ENCODE measurements at regions not wholly inside any gene's neighbourhood (a gene's known extent, or its start where the extent isn't known, plus 50 kb on each side); places are given as distances from the start of the nearest gene placed in this dataset.
"Not testable (repeated sequence)": the region's sequence is repeated elsewhere in the genome, so short reads cannot be mapped to it uniquely, and the experiment has no call there.

GRCh38 chrX:20715176-20715575, 448.5 kb upstream of the RPS6KA3 start:
- no peak for DNase-seq (ENCODE audit: low read depth in 2 of 2)

GRCh38 chrX:20712811-20713210, 446.1 kb upstream of the RPS6KA3 start:
- no peak for DNase-seq (ENCODE audit: low read depth in 2 of 2)

GRCh38 chrX:20711366-20711765, 444.7 kb upstream of the RPS6KA3 start:
- DNase-seq (ENCODE audit: low read depth in 2 of 2) = no peak

- no peak for DNase-seq (ENCODE audit: low read depth in 2 of 2)
Measured at GRCh38 chrX:20693078-20693477, 426.4 kb upstream of the RPS6KA3 start.

DNA sequence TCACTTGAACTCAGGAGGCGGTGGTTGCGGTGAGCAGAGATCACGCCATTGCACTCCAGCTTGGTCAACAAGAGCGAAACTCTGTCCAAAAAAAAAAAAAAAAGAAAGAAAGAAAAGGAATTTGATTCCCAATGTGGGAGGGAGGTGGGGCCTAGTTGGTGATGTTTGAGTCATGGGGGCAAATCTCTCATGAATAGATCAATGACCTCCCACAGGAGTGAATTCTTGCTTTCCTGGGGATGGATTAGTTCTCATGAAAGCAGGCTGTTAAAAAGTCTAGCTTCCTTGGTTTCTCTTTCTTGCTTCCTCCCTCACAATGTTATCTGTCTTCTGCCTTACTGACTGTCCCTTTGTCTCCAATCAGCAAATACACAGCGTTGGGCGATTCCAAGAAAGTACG, 419.5 kb upstream of the RPS6KA3 start:
- DNase-seq (ENCODE audit: low read depth in 2 of 2) = no peak

DNA sequence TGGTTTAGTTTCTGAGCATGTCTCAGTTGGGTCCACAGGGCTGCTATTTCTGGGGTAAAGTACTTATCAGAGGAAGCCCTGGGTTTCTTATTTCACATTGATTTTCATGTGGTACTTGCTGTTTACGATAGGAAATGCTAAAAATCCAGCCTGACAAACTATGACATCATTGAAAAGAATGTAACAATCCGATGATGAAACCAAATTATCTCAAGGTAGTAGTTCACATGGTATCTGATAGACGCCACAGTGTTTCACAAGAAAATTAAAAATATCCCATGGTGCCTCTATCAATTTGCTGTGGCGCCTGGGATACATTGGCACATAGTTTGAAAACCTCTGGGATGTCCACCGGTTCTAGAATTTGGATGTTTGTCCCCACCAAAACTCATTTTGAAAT, 418.9 kb upstream of the RPS6KA3 start:
- DNase-seq (ENCODE audit: low read depth in 2 of 2) = no peak

GRCh38 chrX:20681683-20682082, 415.0 kb upstream of the RPS6KA3 start:
- DNase-seq (ENCODE audit: low read depth in 2 of 2) = no peak

DNA sequence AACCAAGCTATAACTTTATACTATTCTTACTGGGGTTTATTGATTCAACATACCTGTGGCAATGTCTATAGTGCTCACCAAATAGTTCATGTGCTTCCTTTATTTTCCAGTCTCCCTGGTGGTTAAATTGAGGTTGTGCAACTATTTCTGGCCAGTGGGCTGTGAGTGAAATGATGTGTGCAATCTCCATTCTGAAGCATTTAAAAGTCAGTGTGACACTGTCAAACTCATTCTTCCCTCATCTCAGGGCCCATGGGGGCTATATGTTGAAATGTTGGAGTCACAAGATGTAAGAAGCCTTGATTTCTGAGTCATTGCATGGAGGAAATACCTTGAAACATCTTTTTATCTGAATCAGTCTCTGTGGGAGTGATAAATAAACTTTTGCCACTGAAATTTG, 414.3 kb upstream of the RPS6KA3 start:
- no peak for DNase-seq (ENCODE audit: low read depth in 2 of 2)

DNA sequence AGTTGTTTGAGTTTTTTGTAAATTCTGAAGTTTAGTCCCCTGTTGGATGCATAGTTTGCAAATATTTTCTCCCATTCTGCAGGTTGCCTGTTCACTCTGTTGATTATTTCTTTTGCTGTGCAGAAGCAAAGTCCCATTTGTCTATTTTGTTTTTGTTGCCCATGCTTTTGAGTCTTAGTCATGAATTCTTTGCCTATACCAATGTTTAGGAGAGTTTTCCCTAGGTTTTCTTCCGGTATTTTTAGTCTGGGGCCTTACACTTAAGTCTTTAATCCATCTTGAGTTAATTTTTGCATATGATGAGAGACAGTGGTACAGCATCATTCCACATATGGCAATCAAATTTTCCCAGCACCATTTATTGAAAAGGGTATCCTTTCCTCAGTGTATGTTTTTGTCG, 405.8 kb upstream of the RPS6KA3 start:
- no peak for DNase-seq (ENCODE audit: low read depth in 2 of 2)

DNA sequence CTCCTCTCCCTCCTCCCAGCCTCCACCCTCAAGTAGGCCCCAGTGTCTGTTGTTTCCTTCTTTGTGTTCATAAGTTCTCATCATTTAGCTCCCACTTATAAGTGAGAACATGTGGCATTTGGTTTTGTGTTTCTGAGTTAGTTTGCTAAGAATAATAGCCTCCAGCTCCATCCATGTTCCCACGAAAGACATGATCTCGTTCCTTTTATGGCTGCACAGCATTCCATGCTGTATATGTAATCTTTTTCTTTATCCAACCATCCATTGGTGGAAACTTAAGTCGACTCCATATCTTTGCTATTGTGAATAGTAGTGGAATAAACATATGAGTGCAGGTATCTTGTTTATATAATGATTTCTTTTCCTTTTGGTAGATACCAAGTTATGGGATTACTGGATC, 405.0 kb upstream of the RPS6KA3 start:
- DNase-seq (ENCODE audit: low read depth in 2 of 2) = not testable (repeated sequence)

DNA sequence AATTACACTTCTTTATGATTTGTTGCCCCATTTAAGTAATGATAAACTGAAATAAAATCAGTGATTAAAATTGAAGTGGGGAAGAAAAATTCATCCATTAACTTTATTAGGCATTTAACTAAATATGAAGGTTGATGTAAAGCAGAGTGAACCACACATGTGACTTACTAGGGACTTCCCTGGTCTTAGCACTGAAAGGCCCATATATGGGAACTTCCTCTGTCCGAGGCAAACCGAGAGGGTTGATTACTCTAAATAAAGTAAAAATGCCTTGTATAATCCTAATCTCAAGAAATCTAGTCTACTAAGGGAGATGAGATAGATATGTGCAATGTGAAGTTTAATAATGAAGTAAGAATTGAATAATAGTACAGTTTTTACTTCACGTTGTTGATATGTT, 403.9 kb upstream of the RPS6KA3 start:
- no peak for DNase-seq (ENCODE audit: low read depth in 2 of 2)

- DNase-seq (ENCODE audit: low read depth in 2 of 2) = no peak
Measured at GRCh38 chrX:20668550-20668949, 401.8 kb upstream of the RPS6KA3 start.

GRCh38 chrX:20666331-20666730, 399.6 kb upstream of the RPS6KA3 start:
- DNase-seq (ENCODE audit: low read depth in 2 of 2) = no peak

- no peak for DNase-seq (ENCODE audit: low read depth in 2 of 2)
Measured at GRCh38 chrX:20665481-20665880, 398.8 kb upstream of the RPS6KA3 start.

GRCh38 chrX:20664774-20665173, 398.1 kb upstream of the RPS6KA3 start:
- no peak for DNase-seq (ENCODE audit: low read depth in 2 of 2)

DNA sequence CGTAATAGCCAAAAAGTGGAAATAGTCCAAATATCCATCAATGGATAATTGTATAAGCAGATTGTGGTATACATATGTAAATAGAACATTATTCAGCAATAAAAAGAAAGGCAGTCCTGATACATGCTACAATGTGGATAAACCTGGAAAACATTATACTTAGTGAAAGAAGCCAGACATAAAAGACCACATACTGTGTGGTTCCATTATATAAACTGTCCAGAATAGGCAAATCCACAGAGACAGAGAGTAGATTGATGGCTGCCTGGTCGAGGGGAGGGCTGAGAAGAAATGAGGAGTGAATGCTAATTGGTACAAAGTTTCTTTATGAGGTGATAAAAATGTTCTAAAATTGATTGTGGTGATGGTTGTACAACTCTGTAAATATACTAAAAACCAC, 397.4 kb upstream of the RPS6KA3 start:
- DNase-seq (ENCODE audit: low read depth in 2 of 2) = no peak

- DNase-seq (ENCODE audit: low read depth in 2 of 2) = no peak
Measured at GRCh38 chrX:20663336-20663735, 396.6 kb upstream of the RPS6KA3 start.

DNA sequence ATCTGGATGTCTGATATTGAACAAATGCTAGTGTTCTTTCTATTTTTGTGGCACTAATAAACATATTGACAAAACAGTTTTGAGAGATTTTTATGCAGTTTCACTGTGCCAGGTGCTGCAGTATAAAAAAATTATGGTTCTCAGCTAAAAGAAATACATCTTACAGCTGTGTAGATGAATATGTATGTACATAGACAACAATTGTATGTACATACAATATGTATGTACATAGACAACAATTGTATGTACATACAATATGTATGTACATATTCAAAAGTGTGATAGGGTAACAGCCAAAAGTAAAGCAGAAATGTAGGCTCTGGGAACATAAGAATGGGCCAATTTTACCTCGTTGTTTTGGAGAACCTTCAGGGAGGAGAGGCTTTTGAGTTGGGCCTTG, 390.0 kb upstream of the RPS6KA3 start:
- DNase-seq (ENCODE audit: low read depth in 2 of 2) = no peak

DNA sequence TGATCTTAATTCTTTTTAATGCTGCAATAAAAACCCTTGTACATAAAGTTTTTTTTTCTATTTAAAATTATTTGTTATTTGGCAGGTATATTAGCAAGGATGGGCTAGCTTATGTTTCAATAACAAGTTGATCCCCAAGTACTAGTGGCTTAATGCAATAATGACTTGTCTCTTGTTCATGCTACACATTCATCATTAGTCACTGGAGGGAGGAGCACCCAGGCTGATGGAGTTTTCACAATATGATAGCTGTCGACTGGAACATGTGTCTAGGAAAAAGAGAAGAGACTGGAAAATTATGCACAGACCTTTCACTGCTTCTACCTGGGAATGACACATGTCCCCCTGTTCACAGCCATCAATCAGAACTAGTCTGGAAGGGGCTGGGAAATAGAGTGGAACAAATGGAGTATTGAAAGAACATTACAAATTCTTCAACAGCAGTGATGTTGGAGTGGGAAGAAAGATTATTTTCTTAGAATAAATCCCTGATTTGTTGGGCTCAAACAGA, 387.9 kb upstream of the RPS6KA3 start:
- DNase-seq (ENCODE audit: low read depth in 2 of 2) = no peak

GRCh38 chrX:20653070-20653469, 386.4 kb upstream of the RPS6KA3 start:
- DNase-seq (ENCODE audit: low read depth in 2 of 2) = no peak

GRCh38 chrX:20641954-20642353, 375.2 kb upstream of the RPS6KA3 start:
- DNase-seq (ENCODE audit: low read depth in 2 of 2) = no peak

DNA sequence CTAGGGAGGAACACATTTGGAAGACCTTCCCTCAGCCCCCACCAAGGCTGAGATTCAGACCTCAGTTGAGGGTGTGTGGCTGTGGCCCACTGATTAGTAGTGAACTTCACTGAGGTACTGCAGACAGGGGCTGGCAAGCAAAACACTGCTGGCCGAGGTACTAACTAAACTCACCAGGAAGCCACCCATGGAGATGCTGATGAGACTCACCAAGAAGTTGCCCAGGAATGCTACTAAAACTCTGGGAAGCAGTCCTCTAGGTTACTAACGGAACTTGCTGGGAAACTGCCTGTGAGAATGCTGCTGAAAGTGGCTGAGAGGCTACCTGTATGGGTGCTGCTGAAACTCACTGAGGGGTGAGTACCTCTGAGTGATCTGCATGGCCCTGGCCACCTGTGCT, 372.4 kb upstream of the RPS6KA3 start:
- no peak for DNase-seq (ENCODE audit: low read depth in 2 of 2)

GRCh38 chrX:20637351-20637750, 370.6 kb upstream of the RPS6KA3 start:
- no peak for DNase-seq (ENCODE audit: low read depth in 2 of 2)

DNA sequence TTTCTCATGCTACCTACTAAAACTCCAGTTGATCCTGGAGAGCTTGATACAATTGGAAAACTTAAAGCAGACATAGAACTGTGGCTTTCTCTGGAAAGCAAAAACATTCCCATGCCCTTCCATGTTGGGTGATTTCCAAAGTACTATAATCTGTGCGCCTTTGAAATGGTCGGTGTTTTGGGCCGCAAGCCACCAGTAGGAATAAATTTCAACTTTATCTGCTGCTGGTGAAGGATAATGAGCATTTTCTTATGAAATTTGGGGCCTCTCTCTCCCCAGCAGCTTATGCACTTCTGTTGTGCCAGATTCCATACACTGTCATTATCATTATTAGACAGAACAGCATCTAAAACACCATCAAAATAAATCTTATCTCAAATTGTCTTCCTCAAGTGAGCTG, 366.7 kb upstream of the RPS6KA3 start:
- DNase-seq (ENCODE audit: low read depth in 2 of 2) = no peak

DNA sequence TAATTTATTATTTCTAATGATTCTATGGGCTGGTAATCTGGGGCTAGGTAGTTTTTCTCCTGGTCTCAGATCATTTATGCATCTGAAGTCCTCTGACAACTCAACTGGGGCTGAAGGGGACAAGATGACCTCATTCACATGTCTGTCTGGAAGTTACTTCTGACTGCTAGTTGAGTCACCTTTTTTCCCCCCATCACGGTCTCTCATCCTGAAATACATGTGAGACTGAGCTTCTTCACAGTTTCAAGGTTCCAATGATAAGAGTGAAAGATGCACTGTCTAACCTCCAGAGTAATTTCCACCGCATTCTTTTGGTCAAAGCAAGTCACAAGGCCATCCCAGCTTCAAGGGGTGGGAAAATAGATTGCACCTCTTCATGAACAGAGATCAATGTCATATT, 356.7 kb upstream of the RPS6KA3 start:
- no peak for DNase-seq (ENCODE audit: low read depth in 2 of 2)

All from activated CD4-positive, alpha-beta T cell treated with anti-CD3 and anti-CD28 coated beads for 24 hours (primary cell).